Astrocyte of the cerebellum (primary cell): ENCODE measurements at regions not wholly inside any gene's neighbourhood (a gene's known extent, or its start where the extent isn't known, plus 50 kb on each side); places are given as distances from the start of the nearest gene placed in this dataset.

Experiments
- DNase-seq: peaks from one replicate; pipeline ENCODE4 v3.0.0-alpha.2; 2011; ENCODE audit warnings: low read depth
- H3K4me3 ChIP-seq: 2 replicates; pipeline ENCODE4 v1.5.1; 2011; ENCODE audit warnings: mild to moderate bottlenecking, low read depth, low read length, moderate library complexity
- in situ Hi-C: cut with HindIII; loops from 2 replicates; pipeline ENCODE4 v1.10.0; 2017; ENCODE audit warnings: low sequenced_read_pairs
- TF ChIP-seq, protein P1 (sequence below): IDR thresholded peaks from 2 replicates; pipeline ENCODE4 v1.5.1; 2012; ENCODE audit warnings: low read length, low read depth, moderate library complexity, mild to moderate bottlenecking; ENCODE audit errors: missing control alignments

DNA sequence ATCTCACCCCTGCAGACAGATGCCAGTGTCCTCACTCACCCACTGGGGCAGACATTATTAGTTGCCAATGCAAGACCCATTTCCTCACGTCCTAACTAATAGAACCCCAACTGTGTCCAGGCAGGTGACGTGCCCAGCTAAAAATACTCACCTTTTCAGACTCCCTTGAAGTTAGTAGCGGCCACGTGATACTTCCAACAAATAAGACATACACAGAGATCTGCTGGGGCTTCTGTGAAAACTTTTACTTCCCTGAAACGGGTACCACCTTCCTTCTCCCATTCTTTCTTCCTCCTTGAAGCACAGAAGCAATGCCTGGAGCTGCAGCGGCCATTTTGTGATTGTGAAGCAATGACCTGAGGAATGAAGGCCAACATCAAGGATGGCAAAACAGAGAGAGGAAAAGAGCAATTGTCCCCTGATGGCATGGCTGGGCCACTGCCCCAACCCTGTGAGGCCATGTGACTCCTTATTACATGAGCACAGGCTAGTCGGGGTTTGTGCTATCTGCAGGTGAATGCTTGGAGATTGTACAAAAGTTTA lies 74.4 kb upstream of the TMPRSS2 start:
- H3K4me3 ChIP-seq = no peak overlapping the region
- TF ChIP-seq, protein P1, sequence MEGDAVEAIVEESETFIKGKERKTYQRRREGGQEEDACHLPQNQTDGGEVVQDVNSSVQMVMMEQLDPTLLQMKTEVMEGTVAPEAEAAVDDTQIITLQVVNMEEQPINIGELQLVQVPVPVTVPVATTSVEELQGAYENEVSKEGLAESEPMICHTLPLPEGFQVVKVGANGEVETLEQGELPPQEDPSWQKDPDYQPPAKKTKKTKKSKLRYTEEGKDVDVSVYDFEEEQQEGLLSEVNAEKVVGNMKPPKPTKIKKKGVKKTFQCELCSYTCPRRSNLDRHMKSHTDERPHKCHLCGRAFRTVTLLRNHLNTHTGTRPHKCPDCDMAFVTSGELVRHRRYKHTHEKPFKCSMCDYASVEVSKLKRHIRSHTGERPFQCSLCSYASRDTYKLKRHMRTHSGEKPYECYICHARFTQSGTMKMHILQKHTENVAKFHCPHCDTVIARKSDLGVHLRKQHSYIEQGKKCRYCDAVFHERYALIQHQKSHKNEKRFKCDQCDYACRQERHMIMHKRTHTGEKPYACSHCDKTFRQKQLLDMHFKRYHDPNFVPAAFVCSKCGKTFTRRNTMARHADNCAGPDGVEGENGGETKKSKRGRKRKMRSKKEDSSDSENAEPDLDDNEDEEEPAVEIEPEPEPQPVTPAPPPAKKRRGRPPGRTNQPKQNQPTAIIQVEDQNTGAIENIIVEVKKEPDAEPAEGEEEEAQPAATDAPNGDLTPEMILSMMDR = no peak
- in situ Hi-C loops = no loop called here
- DNase-seq = no peak

DNA sequence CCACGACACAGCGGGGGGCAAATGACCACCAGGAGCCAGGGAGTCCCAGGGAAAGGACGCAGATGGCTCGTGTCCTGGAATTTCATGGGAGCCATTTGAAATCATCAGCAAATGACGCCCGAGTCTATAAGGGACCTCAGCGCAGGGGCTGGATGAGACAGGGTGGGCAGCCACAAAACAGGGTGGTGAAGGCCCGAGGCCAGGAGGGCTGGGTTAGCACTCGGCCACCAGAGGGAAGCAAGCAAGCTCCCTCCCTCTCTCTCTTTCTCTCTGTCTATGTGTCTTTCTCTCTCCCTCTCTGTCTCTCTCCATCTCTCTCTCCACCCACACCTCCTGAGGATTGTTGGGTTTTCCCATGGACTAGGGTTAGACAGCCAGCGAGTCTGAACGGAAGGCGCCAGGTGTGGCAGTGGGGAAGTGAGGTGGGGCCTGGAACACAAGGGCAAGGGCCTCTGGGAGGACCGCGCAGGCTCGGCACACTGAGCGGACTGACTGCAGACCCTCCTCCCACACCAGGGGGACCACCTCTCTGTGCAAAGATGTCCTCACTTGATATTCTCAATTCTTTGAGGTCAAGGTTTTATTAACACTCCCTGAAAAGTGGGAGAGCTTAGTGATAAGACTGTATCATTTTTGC lies 73.8 kb upstream of the TMPRSS2 start:
- TF ChIP-seq, protein P1 = no peak
- in situ Hi-C loops = no loop called here
- H3K4me3 ChIP-seq = no peak overlapping the region
- no peak for DNase-seq

DNA sequence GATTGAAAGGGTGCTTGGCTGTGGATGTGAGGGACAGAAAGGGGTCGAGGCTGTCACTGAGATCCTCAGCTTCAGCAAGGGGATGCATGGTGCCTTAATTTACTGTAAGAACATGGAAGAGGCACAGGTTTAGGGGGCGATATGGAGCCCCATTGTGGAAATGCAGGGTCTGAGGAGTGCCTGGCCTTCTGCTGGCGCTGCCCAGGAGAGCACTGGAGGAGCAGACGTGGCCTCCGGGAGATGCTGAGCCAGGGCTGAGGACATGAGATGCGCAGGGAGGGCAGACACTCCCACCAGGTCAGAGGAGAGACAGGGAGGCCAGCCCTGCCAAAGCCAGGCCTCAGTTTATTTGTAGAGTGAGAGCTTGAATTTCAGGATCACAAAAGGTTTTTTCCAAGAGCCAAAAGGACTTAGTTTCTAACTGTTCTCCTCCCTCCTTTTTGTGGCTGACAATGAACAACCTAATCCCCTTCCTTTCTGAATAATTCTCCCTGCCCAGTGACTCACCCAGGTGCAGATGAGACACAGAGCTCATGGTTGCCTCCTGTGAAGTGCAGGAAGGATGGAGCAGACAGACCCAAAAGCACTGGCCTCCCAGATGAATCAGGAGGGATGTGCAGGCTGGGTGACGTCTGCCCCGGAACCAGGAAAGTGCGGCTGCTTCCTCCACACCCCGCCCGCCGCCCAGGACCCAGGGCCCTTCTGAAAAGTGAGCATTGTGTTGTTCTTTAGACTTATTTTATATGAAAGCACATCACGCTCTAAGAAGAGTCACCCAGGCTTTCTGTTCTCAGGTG lies 73.0 kb upstream of the TMPRSS2 start:
- H3K4me3 ChIP-seq = no peak overlapping the region
- in situ Hi-C loops = no loop called here
- no peak for DNase-seq
- TF ChIP-seq, protein P1 = no peak

DNA sequence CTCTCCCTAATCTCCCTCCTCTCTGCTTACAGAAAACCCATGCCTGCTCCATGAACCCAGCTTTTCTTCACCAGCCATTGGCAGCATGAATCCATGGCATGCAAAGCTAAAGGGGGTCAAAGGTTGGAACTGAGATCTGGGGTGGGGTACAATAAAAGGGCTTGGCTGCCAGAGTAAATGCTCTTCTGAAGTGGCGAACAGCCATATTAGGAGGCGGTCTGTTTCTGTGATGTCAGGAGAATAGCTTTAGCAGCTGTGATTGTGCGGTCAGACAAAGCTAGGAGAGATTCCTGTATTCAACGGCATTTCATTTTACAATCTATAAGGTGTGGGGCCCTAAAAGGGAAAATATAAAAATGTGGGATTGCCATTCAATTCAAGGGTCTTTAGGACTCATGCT lies 71.7 kb upstream of the TMPRSS2 start:
- TF ChIP-seq, protein P1 = no peak
- no peak for DNase-seq
- no peak overlapping the region for H3K4me3 ChIP-seq
- in situ Hi-C loops = no loop called here

DNA sequence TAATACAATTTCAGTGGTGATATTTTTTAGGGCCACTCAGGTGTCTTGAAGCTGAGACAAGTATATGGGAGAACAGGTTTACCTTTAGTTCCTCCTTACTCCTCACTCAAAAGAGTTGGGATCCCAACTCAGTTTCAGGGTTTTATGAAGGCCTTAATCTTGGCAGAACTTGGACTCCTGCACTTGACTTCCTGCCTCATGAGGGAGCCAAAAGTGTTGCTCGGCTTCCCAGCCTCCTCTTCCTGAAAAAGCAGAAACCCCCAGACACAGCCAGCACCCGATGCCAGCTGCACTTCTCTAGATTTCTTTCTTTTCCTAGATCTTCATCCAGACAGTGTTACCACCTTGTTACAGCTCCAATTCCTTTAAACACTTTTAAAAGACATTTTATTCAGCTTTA lies 70.8 kb upstream of the TMPRSS2 start:
- H3K4me3 ChIP-seq = no peak overlapping the region
- DNase-seq = no peak
- TF ChIP-seq, protein P1 = no peak
- in situ Hi-C loops = no loop called here

DNA sequence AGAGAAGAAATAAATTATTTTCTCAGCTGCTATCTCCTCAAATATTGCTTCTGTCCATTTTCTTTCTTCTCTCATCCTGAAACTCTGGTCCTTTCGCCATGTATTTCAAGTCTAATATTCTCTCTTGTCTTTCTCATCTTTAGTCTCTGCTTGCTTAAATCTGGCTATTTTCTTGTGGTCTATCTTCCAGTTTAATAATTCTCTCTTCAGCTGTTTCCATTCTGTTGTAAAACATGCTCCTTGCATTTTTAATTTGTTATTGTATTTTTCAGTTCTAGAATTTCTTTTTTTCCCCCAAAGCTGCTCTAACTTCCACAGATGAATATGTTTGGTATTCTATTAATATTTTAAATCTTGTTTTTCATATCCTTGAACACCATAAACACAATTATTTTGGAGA lies 70.1 kb upstream of the TMPRSS2 start:
- in situ Hi-C loops = no loop called here
- DNase-seq = no peak
- H3K4me3 ChIP-seq = no peak overlapping the region
- TF ChIP-seq, protein P1 = no peak
